KMS-11 (cell line): ENCODE measurements at regions not wholly inside any gene's neighbourhood (a gene's known extent, or its start where the extent isn't known, plus 50 kb on each side); places are given as distances from the start of the nearest gene placed in this dataset.

Source experiments
- H2AFZ ChIP-seq: fragments of 200-600 bp; sonication (generic); 2 replicates; pipeline ENCODE4 v1.6.1; 2016; ENCODE audit warnings: antibody characterized with exemption, mixed run types, low read depth
- H3K27ac ChIP-seq: fragments of 200-600 bp; sonication (generic); 2 replicates; pipeline ENCODE4 v1.6.1; 2016; ENCODE audit warnings: mild to moderate bottlenecking, mixed run types
- H3K27me3 ChIP-seq: fragments of 200-600 bp; sonication (generic); 2 replicates; pipeline ENCODE4 v1.6.1; 2017; ENCODE audit warnings: mild to moderate bottlenecking, low read depth, mixed run types, moderate library complexity; ENCODE audit not compliant: insufficient read depth
- H3K36me3 ChIP-seq: fragments of 200-600 bp; sonication (generic); 2 replicates; pipeline ENCODE4 v1.6.1; 2017; ENCODE audit warnings: mild to moderate bottlenecking, mixed run types; ENCODE audit not compliant: insufficient read depth
- H3K4me1 ChIP-seq: fragments of 200-600 bp; sonication (generic); 2 replicates; pipeline ENCODE4 v1.6.1; 2016; ENCODE audit warnings: mild to moderate bottlenecking, low read depth, mixed run types; ENCODE audit not compliant: poor library complexity, severe bottlenecking
- H3K4me2 ChIP-seq: fragments of 200-600 bp; sonication (generic); 2 replicates; pipeline ENCODE4 v1.7.0; 2016; ENCODE audit warnings: mild to moderate bottlenecking, mixed run types
- H3K4me3 ChIP-seq: fragments of 200-600 bp; sonication (generic); IDR thresholded peaks from 2 replicates; pipeline ENCODE4 v1.6.1; 2017; ENCODE audit warnings: low read depth, low read length, mixed read lengths; ENCODE audit not compliant: insufficient read depth
- H3K79me2 ChIP-seq: fragments of 200-600 bp; sonication (generic); 2 replicates; pipeline ENCODE4 v1.6.1; 2016; ENCODE audit warnings: low read depth, mixed run types; ENCODE audit not compliant: insufficient read depth
- H3K9ac ChIP-seq: fragments of 200-600 bp; sonication (generic); 2 replicates; pipeline ENCODE4 v1.6.1; 2016; ENCODE audit warnings: mild to moderate bottlenecking, mixed run types
- H4K20me1 ChIP-seq: fragments of 200-600 bp; sonication (generic); 2 replicates; pipeline ENCODE4 v1.6.1; 2016; ENCODE audit warnings: mild to moderate bottlenecking, mixed run types; ENCODE audit not compliant: insufficient read depth
- CTCF ChIP-seq: fragments of 200-600 bp; sonication (generic); conservative IDR thresholded peaks from 2 replicates; pipeline ENCODE4 v1.6.1; 2017; ENCODE audit warnings: low read depth, mild to moderate bottlenecking, antibody characterized with exemption, low read length, moderate library complexity, mixed read lengths

- Histone ChIP-seq H3K36me3 (no peaks in the 10 kb centered on the region), H3K4me2 (no peak overlapping the region), H2AFZ (no peak overlapping the region), H3K4me1 (no peaks in the 10 kb centered on the region), H3K27me3 (no peaks in the 10 kb centered on the region), H3K27ac (no peak overlapping the region), H3K9ac (no peak overlapping the region), H3K79me2 (no peaks in the 10 kb centered on the region), H3K4me3 (no peak overlapping the region), H4K20me1 (no peaks in the 10 kb centered on the region)
- TF ChIP-seq CTCF = no peak
These were observed 80.2 kb upstream of the CPHXL start for GRCh38 chr16:75806487-75806886.

GRCh38 chr16:75810342-75810741 lies 84.1 kb upstream of the CPHXL start:
- TF ChIP-seq CTCF = no peak
- no peak overlapping the region for H3K4me2 ChIP-seq

GRCh38 chr16:75811020-75811634 lies 84.8 kb upstream of the CPHXL start:
- Histone ChIP-seq H2AFZ (no peak overlapping the region), H3K79me2 (no peaks in the 10 kb centered on the region), H4K20me1 (no peaks in the 10 kb centered on the region), H3K27me3 (no peaks in the 10 kb centered on the region), H3K36me3 (no peaks in the 10 kb centered on the region), H3K4me3 (no peak overlapping the region), H3K9ac (no peak overlapping the region), H3K4me2 (no peak overlapping the region), H3K4me1 (no peaks in the 10 kb centered on the region), H3K27ac (no peak overlapping the region)
- TF ChIP-seq CTCF = no peak

More at GRCh38 chr16:75810342-75810741, 84.1 kb upstream of the CPHXL start:
- Histone ChIP-seq H4K20me1 (no peaks in the 10 kb centered on the region), H3K79me2 (no peaks in the 10 kb centered on the region), H3K4me1 (no peaks in the 10 kb centered on the region), H3K27ac (no peak overlapping the region), H3K36me3 (no peaks in the 10 kb centered on the region), H3K9ac (no peak overlapping the region), H3K27me3 (no peaks in the 10 kb centered on the region), H3K4me3 (no peak overlapping the region), H2AFZ (no peak overlapping the region)

GRCh38 chr16:75818491-75818890 lies 92.2 kb upstream of the CPHXL start:
- H3K79me2 ChIP-seq = no peaks in the 10 kb centered on the region
- no peaks in the 10 kb centered on the region for H3K36me3 ChIP-seq
- no peak overlapping the region for H2AFZ ChIP-seq
- no peaks in the 10 kb centered on the region for H4K20me1 ChIP-seq
- H3K27me3 ChIP-seq = no peaks in the 10 kb centered on the region
- H3K4me3 ChIP-seq = no peak overlapping the region
- H3K4me2 ChIP-seq = no peak overlapping the region
- H3K27ac ChIP-seq = no peak overlapping the region
- H3K4me1 ChIP-seq = no peaks in the 10 kb centered on the region
- H3K9ac ChIP-seq = no peak overlapping the region
- TF ChIP-seq CTCF = no peak
